ENCODE measurements at regions not wholly inside any gene's neighbourhood (a gene's known extent, or its start where the extent isn't known, plus 50 kb on each side); places are given as distances from the start of the nearest gene placed in this dataset.

GRCh38 chr5:98110282-98110691 is 663.2 kb upstream of the RGMB start:
- TF ChIP-seq POLR2AphosphoS5 (IDR thresholded peaks at IDR 0.05; ENCODE audit: low read depth, low read length) (no peak), POLR2A (IDR thresholded peaks at IDR 0.05; ENCODE audit: low read depth, low read length) (no peak)

All from GM12892 (cell line).